ENCODE measurements at regions not wholly inside any gene's neighbourhood (a gene's known extent, or its start where the extent isn't known, plus 50 kb on each side); places are given as distances from the start of the nearest gene placed in this dataset.

GRCh38 chr3:3666664-3667063 lies 132.6 kb upstream of the LRRN1 start:
- Histone ChIP-seq H3K4me3 (ENCODE audit: extremely low read depth in 1 of 4, insufficient read depth in 2 of 4, low read depth in 3 of 4, low read length in 4 of 4) (no peak overlapping the region), H3K36me3 (ENCODE audit: control insufficient read depth in 2 of 4, insufficient read depth in 4 of 4, low read length in 3 of 4) (no peaks in the 10 kb centered on the region), H3K79me1 (ENCODE audit: low read depth, low read length) (no peaks in the 10 kb centered on the region), H3K4me1 (replicated peaks in 1 of 4; ENCODE audit: control insufficient read depth in 3 of 4, insufficient read depth in 4 of 4, low read length in 3 of 4) (peaks cover 0 to 4% (median 0%) of the 10 kb centered on the region in 4 experiments; a peak in 1 of 7 replicates), H3K4me2 (ENCODE audit: insufficient read depth in 1 of 2, low read depth in 2 of 2, low read length in 2 of 2) (no peak overlapping the region), H2AFZ (ENCODE audit: low read length) (no peak overlapping the region), H3K4ac (replicated peaks; ENCODE audit: insufficient read length, low read depth, low read length) (no peak overlapping the region), H3K9me3 (ENCODE audit: insufficient read depth in 2 of 2, low read depth in 1 of 2, low read length in 1 of 2) (no peaks in the 10 kb centered on the region), H4K5ac (ENCODE audit: insufficient read length, low read depth, low read length) (no peak overlapping the region), H3K79me2 (ENCODE audit: control insufficient read depth in 1 of 2, insufficient read depth in 2 of 2, low read length in 2 of 2) (no peaks in the 10 kb centered on the region), H3K23ac (ENCODE audit: insufficient read length) (no peak overlapping the region), H4K20me1 (replicated peaks in 1 of 2; ENCODE audit: control insufficient read depth in 1 of 2, insufficient read depth in 2 of 2, low read length in 2 of 2) (no peaks in the 10 kb centered on the region), H4K91ac (replicated peaks; ENCODE audit: insufficient read length, low read length) (no peak overlapping the region), H2BK15ac (ENCODE audit: low read length) (no peak overlapping the region), H2AK5ac (ENCODE audit: low read depth, low read length) (no peak overlapping the region), H3K18ac (ENCODE audit: extremely low read depth, low read length) (no peak overlapping the region), H2BK12ac (ENCODE audit: low read depth, low read length) (no peak overlapping the region), H3K56ac (replicated peaks; ENCODE audit: insufficient read length, low read depth, low read length) (no peak overlapping the region), H3K27ac (ENCODE audit: low read depth, low read length) (no peak overlapping the region), H2BK20ac (ENCODE audit: low read length) (no peak overlapping the region), H3K27me3 (replicated peaks in 1 of 4; ENCODE audit: control insufficient read depth in 3 of 4, extremely low read depth in 1 of 4, insufficient read depth in 3 of 4, low read length in 3 of 4) (peaks cover 0 to 1% (median 0%) of the 10 kb centered on the region in 4 experiments; a peak in 1 of 7 replicates), H4K8ac (ENCODE audit: extremely low read depth, insufficient read depth, low read length) (no peak overlapping the region), H3K23me2 (ENCODE audit: low read depth, low read length) (no peaks in the 10 kb centered on the region; the same call in 1 of the 2 replicates), H3K14ac (ENCODE audit: insufficient read length) (no peak overlapping the region), H2BK120ac (replicated peaks; ENCODE audit: low read depth, low read length) (no peak overlapping the region), H3K9ac (replicated peaks in 1 of 4; ENCODE audit: extremely low read depth in 1 of 4, low read depth in 3 of 4, low read length in 3 of 4) (no peak overlapping the region), H2BK5ac (ENCODE audit: low read depth, low read length) (no peak overlapping the region)
- no peak for DNase-seq (ENCODE audit: low read depth in 1 of 2, low spot score in 2 of 2)
- WGBS, 2 experiments (ENCODE audit: extremely low coverage in 1 of 2, insufficient coverage in 1 of 2, insufficient read length in 1 of 2, insufficient replicate concordance in 2 of 2, low coverage in 1 of 2, low lambda C conversion rate in 2 of 2, missing lambda C conversion rate in 1 of 2): 80% methylated on average over 3 of the region's 3 CpGs; no CpG with 5 or more reads in 1 of the 2 experiments
- CTCF ChIA-PET (ENCODE audit: partially characterized antibody): no interaction called here
- POLR2A ChIA-PET (ENCODE audit: partially characterized antibody): no interaction called here
- TF ChIP-seq TBP (IDR thresholded peaks at IDR 0.05; ENCODE audit: low read depth, low read length): no peak
- no peak for TF ChIP-seq HDAC2 (IDR thresholded peaks at IDR 0.05; ENCODE audit: borderline replicate concordance in 1 of 2, low read depth in 2 of 2, low read length in 2 of 2)
- no peak for TF ChIP-seq GTF2F1 (IDR thresholded peaks at IDR 0.05; ENCODE audit: borderline replicate concordance, low read depth, low read length)
- no peak for TF ChIP-seq RBBP5 (IDR thresholded peaks at IDR 0.05; ENCODE audit: borderline replicate concordance, low read depth, low read length)
- no peak for TF ChIP-seq EZH2 (IDR thresholded peaks at IDR 0.05; ENCODE audit: low read depth, low read length, severe bottlenecking)
- no peak for TF ChIP-seq RNF2 (IDR thresholded peaks at IDR 0.05; ENCODE audit: borderline replicate concordance, low read depth, low read length, missing control alignments, poor library complexity, severe bottlenecking)
- no peak for TF ChIP-seq POU5F1 (IDR thresholded peaks at IDR 0.05; ENCODE audit: low read depth, low read length)
- no peak for TF ChIP-seq RXRA (IDR thresholded peaks at IDR 0.05; ENCODE audit: insufficient read depth, low read depth, low read length)
- no peak for TF ChIP-seq SIN3A (conservative IDR thresholded peaks at IDR 0.05 in 1 of 2, IDR thresholded peaks at IDR 0.05 in 1 of 2; ENCODE audit: low read depth in 1 of 2, low read length in 2 of 2)
- no peak for TF ChIP-seq KDM4A (IDR thresholded peaks at IDR 0.05; ENCODE audit: low read depth, low read length, severe bottlenecking)
- no peak for TF ChIP-seq HDAC6 (IDR thresholded peaks at IDR 0.05; ENCODE audit: low read depth, low read length)
- no peak for TF ChIP-seq CHD2 (IDR thresholded peaks at IDR 0.05; ENCODE audit: low read length)
- TF ChIP-seq SRF (IDR thresholded peaks at IDR 0.05; ENCODE audit: low read depth, low read length): no peak
- TF ChIP-seq SP2 (IDR thresholded peaks at IDR 0.05; ENCODE audit: low read length): no peak
- no peak for TF ChIP-seq SP1 (IDR thresholded peaks at IDR 0.05; ENCODE audit: low read depth, low read length)
- FAIRE-seq: no peak

Data from H1 (cell line).